Panc1 (cell line): ENCODE measurements at regions not wholly inside any gene's neighbourhood (a gene's known extent, or its start where the extent isn't known, plus 50 kb on each side); places are given as distances from the start of the nearest gene placed in this dataset.

Experiments
- CTCF ChIP-seq: fragments of 450-650 bp; IDR thresholded peaks from 2 replicates; pipeline ENCODE4 v1.5.1; 2017; ENCODE audit warnings: mild to moderate bottlenecking
- POLR2AphosphoS5 ChIP-seq: IDR thresholded peaks from 2 replicates; pipeline ENCODE4 v1.6.1; 2012; ENCODE audit warnings: mild to moderate bottlenecking, low read depth, low read length, moderate library complexity
- TCF7L2 ChIP-seq: IDR thresholded peaks from 2 replicates; pipeline ENCODE4 v1.6.1; 2011; ENCODE audit warnings: mild to moderate bottlenecking, low read depth, low read length, inconsistent platforms

GRCh38 chr2:16271231-16271896 lies 331.0 kb downstream of the MYCN start:
- TF ChIP-seq CTCF (no peak), POLR2AphosphoS5 (no peak), TCF7L2 (no peak)
